BE2C (cell line): ENCODE measurements at regions not wholly inside any gene's neighbourhood (a gene's known extent, or its start where the extent isn't known, plus 50 kb on each side); places are given as distances from the start of the nearest gene placed in this dataset.

ENCODE experiments used
- DNase-seq: peaks from one replicate; pipeline ENCODE4 v3.0.0-alpha.2; 2020
- H3K27me3 ChIP-seq: fragments of 250-450 bp; sonication (Bioruptor Pico); 2 replicates; pipeline ENCODE4 v1.5.1; 2020; ENCODE audit warnings: mild to moderate bottlenecking
- H3K36me3 ChIP-seq: fragments of 250-450 bp; sonication (Bioruptor Pico); 2 replicates; pipeline ENCODE4 v1.5.1; 2020; ENCODE audit warnings: mild to moderate bottlenecking
- H3K4me1 ChIP-seq: fragments of 250-450 bp; sonication (Bioruptor Pico); 2 replicates; pipeline ENCODE4 v1.5.1; 2020
- H3K4me3 ChIP-seq: 2 replicates; pipeline ENCODE4 v1.5.1; 2011; ENCODE audit warnings: low read depth, low read length
- H3K9me3 ChIP-seq: fragments of 250-450 bp; sonication (Bioruptor Pico); 2 replicates; pipeline ENCODE4 v1.5.1; 2020
- TF ChIP-seq, protein P1 (sequence below): IDR thresholded peaks from 2 replicates; pipeline ENCODE4 v1.5.1; 2012; ENCODE audit warnings: mild to moderate bottlenecking, low read depth, low read length

DNA sequence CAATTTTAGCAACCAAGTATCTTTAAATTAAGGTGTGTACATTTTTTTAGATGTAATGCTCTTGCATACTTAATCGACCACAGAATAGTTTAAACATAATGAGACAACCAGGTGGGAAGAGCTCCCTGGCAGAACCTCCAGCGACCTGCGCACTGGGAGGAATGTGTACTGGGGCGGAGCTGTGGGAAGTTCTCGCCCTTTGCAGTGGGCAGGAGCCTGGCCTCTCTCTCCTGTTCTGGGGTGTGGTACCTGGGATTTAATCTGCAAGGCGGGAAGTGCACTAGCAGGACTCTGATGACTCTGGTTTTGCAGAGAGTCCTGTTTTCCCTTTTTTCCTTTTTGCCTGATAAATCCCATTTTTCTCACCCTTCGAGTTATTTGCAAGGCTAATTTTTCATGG is 150.7 kb downstream of the SLC28A3 start:
- TF ChIP-seq, protein P1, sequence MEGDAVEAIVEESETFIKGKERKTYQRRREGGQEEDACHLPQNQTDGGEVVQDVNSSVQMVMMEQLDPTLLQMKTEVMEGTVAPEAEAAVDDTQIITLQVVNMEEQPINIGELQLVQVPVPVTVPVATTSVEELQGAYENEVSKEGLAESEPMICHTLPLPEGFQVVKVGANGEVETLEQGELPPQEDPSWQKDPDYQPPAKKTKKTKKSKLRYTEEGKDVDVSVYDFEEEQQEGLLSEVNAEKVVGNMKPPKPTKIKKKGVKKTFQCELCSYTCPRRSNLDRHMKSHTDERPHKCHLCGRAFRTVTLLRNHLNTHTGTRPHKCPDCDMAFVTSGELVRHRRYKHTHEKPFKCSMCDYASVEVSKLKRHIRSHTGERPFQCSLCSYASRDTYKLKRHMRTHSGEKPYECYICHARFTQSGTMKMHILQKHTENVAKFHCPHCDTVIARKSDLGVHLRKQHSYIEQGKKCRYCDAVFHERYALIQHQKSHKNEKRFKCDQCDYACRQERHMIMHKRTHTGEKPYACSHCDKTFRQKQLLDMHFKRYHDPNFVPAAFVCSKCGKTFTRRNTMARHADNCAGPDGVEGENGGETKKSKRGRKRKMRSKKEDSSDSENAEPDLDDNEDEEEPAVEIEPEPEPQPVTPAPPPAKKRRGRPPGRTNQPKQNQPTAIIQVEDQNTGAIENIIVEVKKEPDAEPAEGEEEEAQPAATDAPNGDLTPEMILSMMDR = no peak
- no peak overlapping the region for H3K4me3 ChIP-seq
- no peaks in the 10 kb centered on the region for H3K9me3 ChIP-seq
- H3K27me3 ChIP-seq = 0 out of 2 replicates have a peak, but pooled peaks cover 7% of the 10 kb centered on the region
- H3K4me1 ChIP-seq = no peaks in the 10 kb centered on the region
- DNase-seq = no peak
- H3K36me3 ChIP-seq = no peaks in the 10 kb centered on the region

- TF ChIP-seq, protein P1 = no peak
These were observed 150.1 kb downstream of the SLC28A3 start for GRCh38 chr9:84190411-84190810.

DNA sequence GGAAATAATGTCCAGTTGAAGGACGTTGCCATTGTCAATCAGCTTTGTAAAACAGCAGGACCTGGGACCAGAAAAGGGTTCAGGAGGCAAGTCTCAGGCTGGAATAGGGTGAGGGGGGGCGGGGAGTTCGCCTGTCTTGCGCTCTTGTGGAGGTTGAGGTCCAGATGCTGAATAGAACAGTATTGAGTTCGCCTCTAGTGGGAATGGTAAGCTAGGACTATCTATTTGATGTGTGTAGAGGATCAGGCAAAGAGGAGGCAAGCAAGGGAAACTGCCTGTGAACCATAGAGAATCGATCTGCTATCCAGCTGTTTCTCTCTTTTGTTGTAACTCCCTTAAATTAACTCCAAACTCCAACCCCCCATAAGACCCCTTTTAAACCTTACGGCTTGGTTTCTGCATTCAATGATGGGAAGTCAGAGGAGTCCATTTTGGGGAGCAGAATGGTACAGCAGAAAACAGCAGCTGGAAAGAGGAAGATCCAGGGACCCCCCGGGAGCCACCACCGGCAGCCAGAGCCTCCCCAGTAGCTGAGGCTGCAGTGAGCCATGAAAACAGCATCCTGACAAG is 133.7 kb downstream of the SLC28A3 start:
- no peak for DNase-seq
- TF ChIP-seq, protein P1 = no peak
- Histone ChIP-seq H3K27me3 (0 out of 2 replicates have a peak, but pooled peaks cover 3% of the 10 kb centered on the region), H3K36me3 (no peaks in the 10 kb centered on the region), H3K4me3 (no peak overlapping the region), H3K9me3 (no peaks in the 10 kb centered on the region), H3K4me1 (no peaks in the 10 kb centered on the region)

More at GRCh38 chr9:84190411-84190810, 150.1 kb downstream of the SLC28A3 start:
- 0 out of 2 replicates have a peak, but pooled peaks cover 7% of the 10 kb centered on the region for H3K27me3 ChIP-seq
- no peak for DNase-seq
- H3K36me3 ChIP-seq = no peaks in the 10 kb centered on the region
- H3K4me1 ChIP-seq = no peaks in the 10 kb centered on the region
- no peaks in the 10 kb centered on the region for H3K9me3 ChIP-seq
- H3K4me3 ChIP-seq = no peak overlapping the region

- H3K9me3 ChIP-seq = no peaks in the 10 kb centered on the region
- H3K4me1 ChIP-seq = no peaks in the 10 kb centered on the region
- no peaks in the 10 kb centered on the region for H3K36me3 ChIP-seq
- TF ChIP-seq, protein P1 = no peak
- DNase-seq = no peak
- H3K4me3 ChIP-seq = no peak overlapping the region
- 0 out of 2 replicates have a peak, but pooled peaks cover 3% of the 10 kb centered on the region for H3K27me3 ChIP-seq
These were observed 133.0 kb downstream of the SLC28A3 start for GRCh38 chr9:84207491-84207951.

GRCh38 chr9:84212246-84212645 is 128.3 kb downstream of the SLC28A3 start:
- H3K9me3 ChIP-seq = no peaks in the 10 kb centered on the region
- no peak for DNase-seq
- TF ChIP-seq, protein P1 = no peak
- H3K36me3 ChIP-seq = no peaks in the 10 kb centered on the region
- H3K4me1 ChIP-seq = no peaks in the 10 kb centered on the region
- no peaks in the 10 kb centered on the region for H3K27me3 ChIP-seq
- H3K4me3 ChIP-seq = no peak overlapping the region

- Histone ChIP-seq H3K36me3 (no peaks in the 10 kb centered on the region), H3K4me1 (no peaks in the 10 kb centered on the region), H3K9me3 (no peaks in the 10 kb centered on the region), H3K27me3 (no peaks in the 10 kb centered on the region), H3K4me3 (no peak overlapping the region)
- TF ChIP-seq, protein P1 = no peak
- no peak for DNase-seq
These were observed 127.6 kb downstream of the SLC28A3 start for GRCh38 chr9:84212982-84213381.
